Stimulated activated CD4-positive, alpha-beta T cell treated with anti-CD3 and anti-CD28 coated beads, Interleukin-1b, Interleukin-23, amount 100 ng/mL, for 4 hours (primary cell): ENCODE measurements at regions not wholly inside any gene's neighbourhood (a gene's known extent, or its start where the extent isn't known, plus 50 kb on each side); places are given as distances from the start of the nearest gene placed in this dataset.

ENCODE experiments used
- DNase-seq, 2 donors: peaks; one replicate each; pipeline ENCODE4 v3.0.0-alpha.2; 2020; ENCODE audit warnings: low read depth in 2 of 2

DNA sequence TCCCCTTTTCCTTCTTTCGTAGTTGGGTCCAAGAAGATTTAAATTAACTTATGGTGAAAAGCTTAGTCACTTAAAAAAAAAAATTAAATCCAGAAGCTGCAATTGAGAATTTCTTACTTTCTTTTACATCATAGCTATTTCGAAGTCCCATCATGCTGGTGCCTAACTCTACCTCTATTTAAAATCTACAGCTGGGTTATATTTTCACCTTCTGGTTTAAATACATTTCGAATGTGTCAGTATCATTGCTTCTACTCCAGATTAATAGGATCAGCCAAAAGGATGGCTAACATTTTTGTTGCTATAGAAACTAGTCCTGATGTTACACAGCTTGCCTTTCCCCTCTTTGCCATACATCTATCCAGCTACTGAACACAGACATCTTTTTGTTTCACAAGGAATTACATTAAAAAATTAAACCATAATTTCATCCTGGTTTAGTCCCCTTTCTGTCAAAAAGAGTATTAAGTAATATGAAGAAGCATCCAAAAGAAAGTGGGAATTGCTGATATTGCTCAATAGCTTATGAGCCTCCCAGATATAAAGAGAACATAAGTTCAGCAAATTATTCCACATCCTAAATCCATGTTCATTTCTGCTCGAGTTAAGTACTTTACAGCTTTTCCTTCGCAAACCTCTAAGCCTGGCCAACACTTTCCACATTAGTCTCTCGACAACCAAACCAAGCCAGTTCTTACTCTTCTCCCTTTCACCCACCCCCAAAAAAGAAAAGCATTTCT lies 396.7 kb upstream of the DAB1 start:
- no peak for DNase-seq

DNA sequence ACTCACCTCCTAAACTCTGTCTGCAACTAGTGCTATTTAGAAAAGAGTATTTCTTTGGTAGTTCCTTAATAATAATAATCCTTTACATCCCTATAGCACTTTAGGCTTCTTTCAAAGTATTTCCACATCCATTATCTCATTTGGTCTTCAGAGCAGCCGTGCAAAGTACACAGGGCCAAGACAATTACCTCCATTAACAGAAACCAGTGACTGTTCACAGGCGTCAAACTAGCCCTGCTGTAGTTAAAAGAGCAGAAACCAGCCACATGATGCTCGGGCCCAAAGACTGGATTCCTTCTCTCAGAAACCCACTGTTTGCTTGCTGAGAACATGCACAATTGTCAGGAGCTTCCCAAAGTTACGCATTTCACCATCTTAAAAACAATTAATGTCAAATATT lies 396.0 kb upstream of the DAB1 start:
- no peak for DNase-seq

DNA sequence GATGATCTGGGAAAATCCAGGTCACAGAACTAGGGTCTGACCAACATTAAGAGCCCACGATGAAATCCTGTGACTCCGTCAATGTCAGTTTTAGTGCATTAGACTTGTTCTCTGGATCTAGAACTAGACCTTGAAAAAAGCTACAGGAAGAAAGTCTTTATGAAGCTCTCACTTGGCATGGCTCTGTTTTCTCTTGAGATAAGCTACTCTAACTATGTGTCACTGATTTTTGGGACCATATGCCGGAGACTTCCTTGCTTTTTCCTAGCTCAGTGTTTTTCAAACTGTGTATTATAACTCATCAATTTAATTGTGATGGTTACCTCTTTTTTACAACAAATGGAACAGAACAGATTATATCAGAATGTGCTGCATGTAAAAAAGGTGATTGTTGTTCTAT lies 379.7 kb upstream of the DAB1 start:
- no peak for DNase-seq

DNA sequence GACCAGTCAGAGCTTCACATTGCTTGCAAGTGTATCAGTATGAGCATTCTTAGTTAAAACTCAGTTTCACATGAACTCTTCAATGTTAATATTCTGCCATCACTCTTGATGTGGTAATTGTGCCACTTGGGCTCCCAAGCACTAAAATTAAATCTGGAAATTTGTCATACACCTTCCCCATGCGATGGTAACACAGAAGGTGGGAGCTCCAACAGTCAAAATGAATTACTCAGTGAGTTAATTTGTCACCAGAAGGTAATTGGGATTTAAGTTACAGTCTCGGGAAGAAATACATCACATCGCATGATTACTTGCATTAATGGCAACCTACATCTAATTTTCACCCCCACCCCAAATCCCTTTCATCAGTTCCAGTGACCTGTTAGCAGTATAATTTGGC lies 376.5 kb upstream of the DAB1 start:
- DNase-seq: no peak

DNA sequence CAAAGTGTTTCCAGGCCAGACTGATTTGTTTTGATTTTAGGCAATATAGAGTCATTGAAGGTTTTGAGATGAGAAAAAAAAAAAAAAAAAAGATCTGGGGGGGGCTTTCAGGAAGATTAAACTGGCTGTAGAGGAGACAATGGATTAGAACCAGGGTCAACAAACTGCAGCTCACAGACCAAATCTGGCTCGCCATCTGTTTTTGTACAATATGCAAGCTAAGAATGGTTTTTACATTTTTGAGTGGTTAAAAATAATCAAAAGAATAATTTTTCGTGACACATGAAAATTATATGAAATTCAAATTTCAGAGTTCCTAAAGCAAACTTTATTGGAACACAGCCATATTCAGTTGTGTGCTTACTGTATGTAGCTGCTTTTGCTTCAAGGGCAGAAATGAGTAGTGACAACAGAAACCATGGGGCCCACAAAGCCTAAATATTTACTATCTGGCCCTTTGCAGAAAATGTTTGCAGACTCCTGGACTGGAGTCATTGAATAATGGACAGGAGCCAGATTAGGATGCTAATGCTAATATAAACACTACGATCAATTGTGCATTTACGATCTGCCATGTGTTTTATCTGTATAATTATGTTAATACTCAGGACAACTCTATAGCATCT lies 375.7 kb upstream of the DAB1 start:
- DNase-seq: no peak

DNA sequence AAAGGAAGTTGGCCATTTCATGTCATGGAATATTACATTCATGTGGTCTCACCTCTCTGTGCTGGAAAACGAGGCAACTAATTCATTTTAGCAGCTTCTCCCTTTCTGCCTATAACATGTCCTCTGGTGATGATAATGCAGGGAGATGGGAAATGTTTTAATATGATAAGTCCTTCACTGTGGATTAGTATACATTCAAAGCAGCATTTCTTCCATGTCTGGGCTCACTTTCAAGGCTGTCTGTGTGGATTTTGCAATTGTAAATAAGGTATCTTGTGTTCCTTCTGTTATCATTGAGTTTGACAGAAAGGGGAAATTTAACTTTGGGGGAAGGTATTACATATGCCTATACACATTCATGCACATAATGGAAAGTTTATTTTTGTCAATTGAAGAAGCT lies 374.7 kb upstream of the DAB1 start:
- no peak for DNase-seq

DNA sequence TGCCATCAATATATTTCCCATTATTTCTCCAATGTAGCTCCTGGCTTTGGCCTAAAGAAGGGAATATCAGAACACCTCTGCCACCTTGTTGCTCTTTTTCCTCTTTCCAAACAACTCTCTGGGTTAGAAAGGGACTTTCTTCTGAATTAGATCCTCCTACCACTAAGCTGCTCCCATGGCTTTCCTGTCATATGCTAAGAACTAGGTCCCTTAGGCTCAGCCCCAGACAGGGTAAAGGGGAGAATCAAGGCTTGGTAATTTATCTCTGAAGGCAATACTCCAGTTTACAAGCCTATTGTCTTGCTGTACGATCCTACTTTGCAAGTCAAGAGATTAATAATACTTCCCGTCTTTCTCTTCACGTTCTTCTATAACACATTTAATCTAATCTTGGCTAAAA lies 373.2 kb upstream of the DAB1 start:
- DNase-seq: no peak

DNA sequence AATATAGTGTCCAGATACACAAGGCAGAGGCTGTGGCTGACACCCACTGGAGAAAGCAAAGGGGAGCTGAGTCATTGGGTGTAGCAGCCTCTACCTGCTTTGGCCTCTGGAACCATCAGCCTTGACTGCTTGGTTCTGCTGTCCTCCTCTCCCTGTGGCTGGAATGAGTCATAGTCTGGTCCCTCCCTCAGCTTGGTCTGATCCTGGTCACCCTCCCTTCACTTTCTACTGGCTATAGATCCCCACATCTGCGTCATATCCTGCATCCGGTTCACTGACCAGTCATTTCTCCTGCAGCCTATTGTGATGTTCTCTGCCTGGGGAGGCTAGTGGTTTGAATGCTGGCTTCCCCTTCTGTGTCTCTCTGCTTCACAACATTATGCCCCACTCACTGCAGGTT lies 372.8 kb upstream of the DAB1 start:
- no peak for DNase-seq

DNA sequence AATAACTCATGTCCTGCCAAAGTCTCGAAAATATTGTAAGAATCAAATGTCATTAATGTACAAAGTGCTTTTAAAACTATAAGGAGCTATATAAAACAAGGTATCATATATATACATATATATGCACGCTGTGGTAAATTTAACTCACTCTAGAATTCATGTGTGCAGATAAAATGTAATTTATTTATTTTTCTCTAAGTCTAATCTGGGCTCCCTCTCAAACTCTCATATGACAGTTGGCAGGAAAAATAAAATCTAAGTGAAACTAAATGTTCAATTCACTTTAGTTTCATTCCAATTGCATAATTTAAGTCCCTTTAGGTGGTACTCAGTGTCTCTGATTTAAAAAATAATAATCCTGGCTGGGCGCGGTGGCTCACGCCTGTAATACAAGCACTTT lies 372.0 kb upstream of the DAB1 start:
- no peak for DNase-seq

DNA sequence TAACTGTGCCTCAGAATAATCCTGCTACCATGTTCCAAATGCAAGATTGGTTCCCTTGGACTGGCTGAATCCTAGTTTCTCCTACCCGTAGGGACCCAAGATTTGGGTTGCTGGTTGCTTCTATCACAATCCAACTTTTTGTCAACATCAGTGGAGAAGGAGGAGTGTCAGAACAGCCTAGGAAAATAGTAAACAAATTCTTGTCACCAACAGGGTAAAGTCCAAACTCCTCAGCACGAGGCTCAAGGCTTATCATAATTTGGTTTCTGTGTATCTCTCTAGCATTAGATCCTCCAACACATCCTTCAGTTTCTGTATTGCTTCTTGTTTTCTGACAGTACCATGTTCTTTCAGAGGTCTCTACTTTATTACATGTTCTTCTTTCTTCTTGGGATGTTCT lies 370.2 kb upstream of the DAB1 start:
- DNase-seq: no peak

DNA sequence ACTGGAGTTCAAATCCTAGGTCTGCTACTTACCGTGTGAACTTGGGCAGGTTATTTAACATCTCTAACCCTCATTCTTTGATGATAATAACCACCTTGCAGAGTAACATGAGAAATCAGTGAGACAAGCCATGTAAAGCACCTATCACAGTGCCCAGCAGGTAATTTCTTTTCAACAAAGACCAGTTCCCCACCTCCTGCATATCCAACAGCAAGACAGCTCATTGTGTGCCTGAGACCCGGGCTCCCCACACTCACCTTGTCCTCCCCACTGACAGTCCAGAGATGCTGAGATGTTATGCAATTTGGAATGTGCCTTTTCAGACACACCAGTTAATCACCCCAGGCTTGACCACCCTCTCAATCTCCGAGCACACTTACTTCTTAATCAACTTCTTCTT lies 367.6 kb upstream of the DAB1 start:
- no peak for DNase-seq

DNA sequence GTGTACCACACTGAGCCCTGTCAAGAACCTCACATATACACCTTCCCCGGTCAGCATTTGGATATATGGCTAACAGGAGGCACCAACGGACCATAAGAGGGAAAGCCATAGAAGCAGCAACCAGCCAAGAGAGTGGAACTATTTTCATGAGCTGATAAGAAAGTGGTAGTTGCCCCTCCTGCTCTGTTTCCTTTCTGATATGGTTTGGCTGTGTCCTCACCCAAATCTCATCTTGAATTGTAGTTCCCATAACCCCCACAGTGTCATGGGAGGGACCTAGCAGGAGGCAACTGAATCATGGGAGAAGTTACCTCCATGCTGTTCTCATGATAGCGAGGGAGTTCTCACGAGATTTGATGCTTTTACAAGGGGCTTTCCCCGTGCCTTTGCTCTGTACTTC lies 366.1 kb upstream of the DAB1 start:
- DNase-seq: no peak

DNA sequence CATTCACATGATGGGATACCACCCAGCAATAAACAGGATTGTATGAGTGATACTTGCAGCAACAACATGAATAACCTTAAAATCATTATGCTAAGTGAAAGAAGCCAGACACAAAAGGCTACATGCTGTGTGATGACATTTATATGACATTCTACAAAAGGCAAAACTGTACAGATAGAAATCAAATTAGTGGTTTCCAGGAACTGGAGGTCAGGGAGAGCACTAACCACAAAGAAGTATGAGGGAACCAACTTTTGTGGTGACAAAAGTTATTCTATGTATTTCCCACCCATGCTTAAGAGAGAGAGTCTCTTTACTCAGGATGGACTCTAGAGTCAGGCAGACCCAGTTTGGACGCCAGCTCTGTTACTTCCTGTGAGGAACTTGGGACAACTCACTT lies 364.5 kb upstream of the DAB1 start:
- DNase-seq: no peak

DNA sequence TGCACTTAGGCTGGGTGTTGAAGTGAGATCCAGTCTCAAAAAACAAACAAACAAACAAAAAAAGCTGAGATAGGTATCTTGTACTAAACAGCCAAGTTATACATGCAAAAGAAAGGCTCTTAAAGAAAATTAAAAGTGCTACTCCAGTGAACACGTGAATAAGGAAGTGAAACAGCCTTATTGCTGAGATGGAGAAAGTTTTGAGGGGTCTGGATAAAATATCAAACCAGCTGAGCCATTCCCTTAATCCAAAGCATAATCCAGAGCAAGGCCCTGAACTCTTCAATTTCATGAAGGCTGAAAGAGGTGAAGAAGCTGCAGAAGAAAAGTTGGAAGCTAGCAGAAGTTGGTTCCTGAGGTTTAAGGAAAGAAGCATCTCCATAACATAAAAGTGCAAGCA lies 360.5 kb upstream of the DAB1 start:
- no peak for DNase-seq

DNA sequence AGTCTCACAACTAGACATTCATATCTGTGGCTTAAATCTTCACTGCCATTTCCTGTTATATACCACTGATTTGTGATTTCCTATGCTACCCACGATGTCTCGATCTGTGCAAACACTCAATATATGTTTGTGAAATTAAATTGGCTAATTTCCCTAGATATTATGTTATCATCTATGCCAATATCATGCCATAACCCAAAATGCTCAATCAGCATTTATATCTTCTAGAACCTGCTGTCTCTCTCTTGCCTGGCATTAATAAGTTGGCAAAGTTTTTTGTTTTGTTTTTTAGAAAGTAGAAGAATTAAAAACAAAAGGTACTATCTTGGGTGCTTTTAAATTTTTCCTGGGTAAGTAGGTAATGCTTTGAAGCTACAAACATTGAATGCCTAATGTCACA lies 358.5 kb upstream of the DAB1 start:
- no peak for DNase-seq

DNA sequence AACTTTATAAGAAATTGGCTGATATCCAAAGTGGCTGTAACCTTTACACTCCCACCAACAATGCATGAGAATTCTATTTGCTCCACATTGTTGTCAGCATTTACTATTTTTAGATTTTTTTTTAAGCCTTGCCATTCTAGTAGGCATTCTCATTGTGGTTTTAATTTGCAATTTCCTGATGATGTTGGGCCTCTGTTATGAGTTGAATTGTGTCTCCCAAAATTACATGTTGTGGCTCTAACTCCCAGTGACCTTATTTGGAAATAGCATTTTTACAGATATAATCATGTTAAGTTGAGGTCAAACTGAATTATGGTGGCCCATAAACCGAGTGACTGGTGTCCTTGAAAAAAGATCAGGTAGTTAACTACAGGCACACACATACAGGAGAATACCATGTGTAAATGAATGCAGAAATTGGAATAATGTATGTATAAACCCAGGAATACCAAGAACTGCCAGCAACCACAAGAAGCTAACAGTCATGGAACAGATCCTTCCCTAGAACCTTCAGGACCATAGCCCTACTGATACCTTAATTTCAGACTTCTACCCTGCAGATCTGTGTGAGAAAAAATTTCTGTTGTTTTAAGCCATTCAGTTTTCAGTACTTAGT lies 348.8 kb upstream of the DAB1 start:
- no peak for DNase-seq

DNA sequence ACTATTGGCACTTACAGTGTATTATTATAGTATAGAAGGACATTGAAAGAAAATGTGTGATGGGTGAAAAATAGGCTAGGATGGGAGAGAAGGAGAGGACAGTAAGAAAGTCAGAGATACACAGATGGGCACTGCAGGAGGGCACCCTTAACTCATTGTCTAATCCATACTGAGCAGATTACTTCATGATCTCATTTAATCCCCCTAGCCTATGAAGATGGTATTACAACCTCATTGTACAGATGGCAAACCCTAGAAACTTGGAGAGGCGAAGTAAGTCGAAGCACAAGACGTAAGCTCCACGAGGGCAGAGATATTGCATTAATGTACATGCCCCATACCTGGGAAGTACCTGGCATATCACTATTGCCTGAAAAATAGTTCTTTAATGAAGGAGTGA lies 346.9 kb upstream of the DAB1 start:
- no peak for DNase-seq

DNA sequence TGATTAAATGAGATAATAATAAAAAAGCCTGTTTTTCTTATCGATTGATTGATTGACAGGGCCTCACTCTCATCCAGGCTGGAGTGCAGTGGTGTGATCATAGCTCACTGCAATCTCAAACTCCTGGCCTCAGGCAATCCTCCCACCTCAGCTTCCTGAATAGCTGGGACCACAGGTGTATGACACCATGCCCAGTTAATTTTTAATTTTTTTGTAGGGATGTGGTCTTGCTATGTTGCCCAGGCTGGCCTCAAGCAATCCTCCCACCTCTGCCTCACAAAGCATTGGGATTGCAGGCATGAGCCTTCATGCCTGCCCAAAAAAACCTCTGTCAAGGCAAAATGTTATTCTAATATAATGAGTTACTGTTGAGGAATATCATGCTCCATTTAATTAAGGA lies 346.4 kb upstream of the DAB1 start:
- no peak for DNase-seq

DNA sequence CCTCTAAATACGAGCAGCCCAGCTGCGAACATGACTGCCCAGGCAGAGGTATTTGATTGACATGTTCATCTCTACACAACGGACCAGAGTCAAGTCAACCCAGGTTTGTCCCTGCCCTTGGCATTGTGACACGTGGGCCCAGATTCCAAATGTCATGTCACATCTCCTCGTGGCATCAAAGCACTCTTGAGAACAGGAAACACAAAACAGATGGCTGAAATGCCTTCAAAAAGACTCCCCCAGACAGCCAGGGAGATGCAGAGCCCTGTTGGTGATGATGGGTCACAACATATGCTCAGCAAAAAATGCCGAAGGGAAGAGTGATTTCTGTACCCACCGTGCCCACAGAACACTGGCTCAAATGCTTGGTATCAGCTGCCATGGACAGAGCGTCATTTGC lies 337.8 kb upstream of the DAB1 start:
- DNase-seq: no peak

DNA sequence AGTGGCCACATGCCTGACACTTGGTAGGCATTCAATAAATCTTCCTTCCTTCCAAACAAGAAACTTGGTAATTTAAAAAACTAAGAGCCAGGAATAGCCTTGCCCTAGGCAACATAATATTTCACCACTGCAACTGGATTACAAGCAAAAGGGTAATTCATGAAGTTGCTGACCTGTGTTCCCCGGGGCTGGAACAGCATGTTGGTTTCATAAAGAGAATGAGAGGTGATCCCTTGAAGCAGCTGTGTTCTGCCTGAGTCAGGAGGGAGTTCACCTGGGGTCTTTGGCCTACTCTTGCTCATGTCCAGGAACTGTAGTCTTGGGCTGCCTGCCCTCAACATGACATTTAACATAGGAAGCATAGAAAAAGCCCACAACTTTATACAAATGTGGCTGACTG lies 329.0 kb upstream of the DAB1 start:
- DNase-seq: no peak

DNA sequence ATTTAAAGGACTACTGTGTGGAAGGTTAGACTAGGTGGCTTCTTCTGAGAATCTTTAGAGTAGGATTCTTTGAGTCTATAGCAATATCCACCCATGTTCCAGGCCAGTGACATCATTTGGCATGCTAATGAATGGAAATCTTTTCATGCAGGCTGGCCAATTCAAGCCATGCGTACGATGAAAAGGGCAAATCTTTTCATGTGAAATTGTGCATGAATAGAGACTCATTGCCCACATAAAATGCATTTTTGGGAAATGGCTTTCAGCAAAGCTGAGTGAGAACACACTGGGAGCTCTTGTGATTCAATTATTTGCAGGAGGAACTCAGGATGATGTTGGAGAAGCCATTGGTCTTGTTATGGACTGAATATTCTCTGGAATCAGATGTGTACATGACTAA lies 324.9 kb upstream of the DAB1 start:
- no peak for DNase-seq

DNA sequence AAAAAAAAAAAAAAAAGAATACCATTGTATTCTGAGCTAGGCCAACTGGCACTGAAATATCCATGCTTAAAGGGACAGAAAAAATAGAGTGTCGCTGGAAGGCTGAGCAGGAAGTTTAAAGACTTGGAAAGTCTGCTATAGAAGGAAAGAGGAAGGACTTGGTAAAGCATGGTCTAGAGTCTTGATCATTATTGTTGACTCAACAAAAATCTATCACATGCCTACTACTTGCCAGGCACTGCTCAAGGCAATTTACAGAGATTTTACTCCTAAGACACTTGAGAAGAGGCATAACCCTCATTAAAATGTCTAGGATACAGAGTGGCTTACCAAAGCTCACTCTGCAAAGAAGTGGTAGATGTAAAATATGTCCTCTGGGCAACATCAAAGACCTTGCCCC lies 324.0 kb upstream of the DAB1 start:
- DNase-seq: no peak

DNA sequence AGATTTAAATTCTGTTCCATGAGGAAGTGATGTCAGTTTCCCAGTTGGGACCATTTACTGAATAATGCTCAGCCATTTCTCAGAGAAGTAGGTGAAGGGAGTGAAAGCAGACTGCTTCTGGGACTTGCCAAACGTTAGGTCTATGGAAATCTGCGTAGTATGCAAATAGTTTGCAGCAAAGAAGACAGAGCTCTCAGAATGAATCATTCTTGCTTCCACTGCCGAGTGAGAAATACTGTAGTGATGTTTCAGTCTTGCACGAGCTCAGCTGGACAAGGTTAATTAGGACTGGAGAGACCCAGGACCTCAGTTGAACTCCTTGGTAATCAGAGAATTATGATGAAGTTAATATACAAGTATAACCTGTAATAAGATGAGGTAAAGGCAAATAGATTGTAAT lies 317.7 kb upstream of the DAB1 start:
- DNase-seq: no peak

DNA sequence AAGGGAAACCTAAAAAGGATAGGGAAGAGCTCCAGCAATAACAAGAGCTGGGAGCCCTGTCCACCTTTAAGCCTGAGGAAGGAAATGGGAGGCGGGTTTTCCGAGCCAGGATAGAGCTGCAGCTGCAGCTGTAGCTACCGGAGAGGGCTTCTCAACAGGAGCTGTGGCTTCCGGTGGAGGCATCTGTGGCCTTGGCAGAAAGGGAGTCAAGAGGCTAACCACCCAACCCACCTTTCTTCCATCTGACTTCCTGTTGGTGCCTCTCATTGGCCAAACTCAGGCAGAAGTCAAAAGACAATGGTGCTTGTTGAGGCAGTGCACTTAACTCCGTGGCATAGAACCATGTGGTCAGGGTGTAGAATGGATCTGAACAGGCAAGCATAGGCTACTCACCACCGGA lies 313.1 kb upstream of the DAB1 start:
- no peak for DNase-seq
